ENCODE measurements at regions not wholly inside any gene's neighbourhood (a gene's known extent, or its start where the extent isn't known, plus 50 kb on each side); places are given as distances from the start of the nearest gene placed in this dataset.

- TF ChIP-seq SPI1 (IDR thresholded peaks at IDR 0.05; ENCODE audit: low read depth, low read length) = no peak
- TF ChIP-seq POU2F2 (IDR thresholded peaks at IDR 0.05; ENCODE audit: low read depth, low read length) = no peak
- no peak for TF ChIP-seq TAF1 (IDR thresholded peaks at IDR 0.05; ENCODE audit: low read depth, low read length)
- TF ChIP-seq PAX5 (IDR thresholded peaks at IDR 0.05; ENCODE audit: insufficient read depth, low read length, severe bottlenecking) = no peak
- FAIRE-seq (no peak), DNase-seq (ENCODE audit: insufficient read length, low spot score) (no peak)
Observed at GRCh38 chr2:177056481-177056929, 156.1 kb upstream of the HNRNPA3 start.

- FAIRE-seq (no peak), DNase-seq (ENCODE audit: insufficient read length, low spot score) (peak; percentile 11)
- TF ChIP-seq SPI1 (IDR thresholded peaks at IDR 0.05; ENCODE audit: low read depth, low read length) (no peak), PAX5 (IDR thresholded peaks at IDR 0.05; ENCODE audit: insufficient read depth, low read length, severe bottlenecking) (no peak), POLR2AphosphoS5 (IDR thresholded peaks at IDR 0.05; ENCODE audit: low read depth, low read length) (no peak), POU2F2 (IDR thresholded peaks at IDR 0.05; ENCODE audit: low read depth, low read length) (no peak), TAF1 (IDR thresholded peaks at IDR 0.05; ENCODE audit: low read depth, low read length) (no peak), POLR2A (IDR thresholded peaks at IDR 0.05; ENCODE audit: low read depth, low read length) (no peak)
Observed at GRCh38 chr2:177058747-177059146, 153.8 kb upstream of the HNRNPA3 start.

DNA sequence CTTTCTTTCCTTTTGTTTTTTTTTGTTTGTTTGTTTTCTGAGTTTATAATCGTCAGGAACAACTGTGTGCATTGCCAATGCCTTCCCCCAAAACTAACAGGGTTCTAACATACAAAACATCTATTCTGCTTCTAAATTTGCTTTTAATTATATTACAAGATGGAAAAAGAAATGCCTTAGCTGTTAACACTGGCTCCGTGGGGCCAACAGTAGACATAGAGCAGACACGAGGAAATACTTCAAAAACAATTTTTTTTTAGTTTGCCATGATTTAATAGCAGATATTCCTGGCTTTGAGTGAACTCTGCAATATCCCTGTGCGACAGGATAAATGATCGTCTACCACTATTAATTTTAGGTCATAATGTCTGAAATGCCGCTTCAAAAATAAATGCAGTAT is 153.3 kb upstream of the HNRNPA3 start:
- DNase-seq (ENCODE audit: insufficient read length, low spot score) (no peak), FAIRE-seq (no peak)
- no peak for TF ChIP-seq POLR2AphosphoS5 (IDR thresholded peaks at IDR 0.05; ENCODE audit: low read depth, low read length)
- TF ChIP-seq TAF1 (IDR thresholded peaks at IDR 0.05; ENCODE audit: low read depth, low read length) = no peak
- TF ChIP-seq PAX5 (IDR thresholded peaks at IDR 0.05; ENCODE audit: insufficient read depth, low read length, severe bottlenecking) = no peak

DNA sequence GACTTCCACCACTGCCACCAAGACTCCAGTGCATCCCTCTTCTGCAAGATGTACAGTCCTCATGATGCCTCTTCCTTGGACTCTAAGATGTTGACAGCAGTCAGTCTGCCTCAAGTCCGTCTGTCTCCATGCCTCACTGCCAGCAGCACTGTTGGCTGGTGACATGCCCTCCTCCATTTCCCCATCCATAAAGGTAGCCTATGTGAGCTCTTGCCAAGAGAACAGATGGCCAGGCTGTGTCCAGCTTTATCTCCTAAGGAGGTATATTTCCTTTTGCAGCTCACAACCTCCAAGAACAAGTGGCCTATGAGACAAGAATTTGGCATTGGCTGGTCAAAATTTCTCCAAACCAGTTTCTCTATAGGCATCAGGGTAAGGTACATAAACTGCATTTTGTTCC is 149.3 kb upstream of the HNRNPA3 start:
- FAIRE-seq = no peak
- TF ChIP-seq PAX5 (IDR thresholded peaks at IDR 0.05; ENCODE audit: insufficient read depth, low read length, severe bottlenecking) = no peak
- TF ChIP-seq POLR2AphosphoS5 (IDR thresholded peaks at IDR 0.05; ENCODE audit: low read depth, low read length) = no peak
- no peak for TF ChIP-seq POU2F2 (IDR thresholded peaks at IDR 0.05; ENCODE audit: low read depth, low read length)
- DNase-seq (ENCODE audit: insufficient read length, low spot score) = no peak

DNA sequence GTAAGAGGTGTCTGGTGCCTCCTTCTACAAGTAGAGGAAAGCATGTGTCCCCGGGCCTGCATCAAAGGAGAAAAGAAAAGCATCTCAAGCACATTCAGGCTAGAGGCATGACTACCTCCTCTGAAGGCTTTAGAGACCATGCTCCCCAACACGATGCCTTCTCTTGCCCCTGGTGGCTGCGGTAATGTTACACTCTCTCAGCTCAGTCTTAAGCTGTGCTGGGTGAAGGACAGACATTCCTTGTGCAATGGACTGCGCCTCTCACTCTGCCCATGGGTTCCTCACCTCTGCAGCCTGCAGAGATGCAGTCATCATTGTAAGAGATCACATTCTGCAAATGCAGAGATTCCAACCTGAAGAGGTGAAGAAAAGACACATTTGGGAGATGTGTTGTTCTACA is 148.2 kb upstream of the HNRNPA3 start:
- no peak for DNase-seq (ENCODE audit: insufficient read length, low spot score)
- TF ChIP-seq POLR2A (IDR thresholded peaks at IDR 0.05; ENCODE audit: low read depth, low read length) (no peak), PAX5 (IDR thresholded peaks at IDR 0.05; ENCODE audit: insufficient read depth, low read length, severe bottlenecking) (no peak), POU2F2 (IDR thresholded peaks at IDR 0.05; ENCODE audit: low read depth, low read length) (no peak), POLR2AphosphoS5 (IDR thresholded peaks at IDR 0.05; ENCODE audit: low read depth, low read length) (no peak), TAF1 (IDR thresholded peaks at IDR 0.05; ENCODE audit: low read depth, low read length) (no peak), SPI1 (IDR thresholded peaks at IDR 0.05; ENCODE audit: low read depth, low read length) (no peak)
- FAIRE-seq = no peak

- DNase-seq (ENCODE audit: insufficient read length, low spot score) (no peak), FAIRE-seq (no peak)
Observed at GRCh38 chr2:177068967-177069366, 143.6 kb upstream of the HNRNPA3 start.

GRCh38 chr2:177072090-177072489 is 140.5 kb upstream of the HNRNPA3 start:
- no peak for DNase-seq (ENCODE audit: insufficient read length, low spot score)
- no peak for FAIRE-seq
- TF ChIP-seq PAX5 (IDR thresholded peaks at IDR 0.05; ENCODE audit: insufficient read depth, low read length, severe bottlenecking) = no peak

More at GRCh38 chr2:177068967-177069366, 143.6 kb upstream of the HNRNPA3 start:
- TF ChIP-seq POLR2A (IDR thresholded peaks at IDR 0.05; ENCODE audit: low read depth, low read length) (no peak), SPI1 (IDR thresholded peaks at IDR 0.05; ENCODE audit: low read depth, low read length) (no peak), TAF1 (IDR thresholded peaks at IDR 0.05; ENCODE audit: low read depth, low read length) (no peak), POLR2AphosphoS5 (IDR thresholded peaks at IDR 0.05; ENCODE audit: low read depth, low read length) (no peak), PAX5 (IDR thresholded peaks at IDR 0.05; ENCODE audit: insufficient read depth, low read length, severe bottlenecking) (no peak), POU2F2 (IDR thresholded peaks at IDR 0.05; ENCODE audit: low read depth, low read length) (no peak)

GRCh38 chr2:177073611-177074010 is 139.0 kb upstream of the HNRNPA3 start:
- TF ChIP-seq PAX5 (IDR thresholded peaks at IDR 0.05; ENCODE audit: insufficient read depth, low read length, severe bottlenecking) = no peak
- no peak for TF ChIP-seq POLR2AphosphoS5 (IDR thresholded peaks at IDR 0.05; ENCODE audit: low read depth, low read length)
- no peak for TF ChIP-seq TAF1 (IDR thresholded peaks at IDR 0.05; ENCODE audit: low read depth, low read length)
- no peak for TF ChIP-seq POLR2A (IDR thresholded peaks at IDR 0.05; ENCODE audit: low read depth, low read length)
- no peak for TF ChIP-seq POU2F2 (IDR thresholded peaks at IDR 0.05; ENCODE audit: low read depth, low read length)
- TF ChIP-seq SPI1 (IDR thresholded peaks at IDR 0.05; ENCODE audit: low read depth, low read length) = no peak
- no peak for FAIRE-seq

DNA sequence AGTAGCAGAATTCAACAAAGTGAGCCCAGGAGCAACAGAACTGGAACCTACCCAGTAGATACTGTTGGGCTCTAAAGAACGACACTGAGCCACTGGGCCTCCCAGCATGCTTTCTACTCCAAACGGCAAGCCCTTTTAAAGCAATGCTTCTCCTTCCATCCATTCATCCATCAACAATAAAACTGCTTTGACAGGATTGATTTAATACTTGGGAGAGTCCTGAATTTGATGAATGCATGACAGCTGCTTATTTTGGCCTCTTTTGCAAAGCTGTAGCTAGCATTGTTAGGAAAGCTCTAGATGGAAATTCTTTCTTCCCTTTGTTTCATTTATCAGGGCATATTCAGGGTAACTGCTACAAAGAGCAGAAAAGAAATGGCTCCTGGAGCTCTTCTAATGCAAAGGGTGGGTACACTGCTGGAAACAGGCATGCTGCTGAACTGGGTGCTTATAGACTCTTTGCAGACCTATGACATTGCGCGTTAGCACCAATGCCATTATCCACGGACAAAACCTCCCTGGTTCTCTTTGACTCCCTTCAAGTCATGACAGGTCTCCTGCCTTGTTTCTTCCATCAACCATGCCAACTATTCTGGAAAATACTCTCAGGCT is 138.4 kb upstream of the HNRNPA3 start:
- no peak for TF ChIP-seq PAX5 (IDR thresholded peaks at IDR 0.05; ENCODE audit: insufficient read depth, low read length, severe bottlenecking)
- no peak for FAIRE-seq
- DNase-seq (ENCODE audit: insufficient read length, low spot score) = no peak

More at GRCh38 chr2:177073611-177074010, 139.0 kb upstream of the HNRNPA3 start:
- DNase-seq (ENCODE audit: insufficient read length, low spot score) = no peak

DNA sequence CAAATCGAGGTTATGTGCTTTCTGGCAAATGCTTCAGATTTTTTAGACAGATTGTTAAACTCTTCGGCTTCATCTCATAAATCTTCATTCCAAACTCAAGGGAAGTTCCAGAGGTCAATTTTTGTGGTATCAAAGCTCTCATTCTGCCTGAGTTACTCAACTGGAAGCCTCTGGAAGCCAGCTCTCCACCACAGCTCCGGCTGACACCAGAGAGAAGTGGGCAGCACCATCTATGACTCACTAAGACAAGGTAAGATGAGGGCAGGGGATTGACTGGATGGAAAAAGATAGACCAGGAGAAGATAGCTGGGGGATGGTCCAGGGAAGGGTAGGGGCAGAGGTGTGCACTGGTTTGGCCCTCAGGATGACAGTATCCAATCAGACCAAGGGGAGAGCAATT is 137.3 kb upstream of the HNRNPA3 start:
- no peak for FAIRE-seq

More for the DNA sequence above, 137.3 kb upstream of the HNRNPA3 start:
- DNase-seq (ENCODE audit: insufficient read length, low spot score) = no peak
- TF ChIP-seq PAX5 (IDR thresholded peaks at IDR 0.05; ENCODE audit: insufficient read depth, low read length, severe bottlenecking) (no peak), POLR2AphosphoS5 (IDR thresholded peaks at IDR 0.05; ENCODE audit: low read depth, low read length) (no peak), POU2F2 (IDR thresholded peaks at IDR 0.05; ENCODE audit: low read depth, low read length) (no peak), TAF1 (IDR thresholded peaks at IDR 0.05; ENCODE audit: low read depth, low read length) (no peak), SPI1 (IDR thresholded peaks at IDR 0.05; ENCODE audit: low read depth, low read length) (no peak), POLR2A (IDR thresholded peaks at IDR 0.05; ENCODE audit: low read depth, low read length) (no peak)

Measured in GM12891 (cell line).